Right lobe of liver (tissue), 6 donors: ENCODE measurements at regions not wholly inside any gene's neighbourhood (a gene's known extent, or its start where the extent isn't known, plus 50 kb on each side); places are given as distances from the start of the nearest gene placed in this dataset.

Experiments
- ATAC-seq, 4 donors: fragments of 200-7000 bp; cut with Tn5 transposase; one replicate each; pipeline ENCODE4 v1.9.1; 2020; ENCODE audit warnings: mild to moderate bottlenecking in 4 of 4, moderate library complexity in 4 of 4
- DNase-seq, 3 donors: peaks; one replicate each; pipeline ENCODE4 v3.0.0-alpha.2; 2020
- H3K27ac ChIP-seq, 3 donors: fragments of 200-600 bp; one replicate each; pipeline ENCODE4 v1.8.0; 2022
- H3K27me3 ChIP-seq, 2 donors: fragments of 200-600 bp; one replicate each; pipeline ENCODE4 v1.8.0; 2022
- H3K36me3 ChIP-seq, 4 donors: fragments of 200-600 bp; sonication (generic) in 1 of 4; one replicate each; pipeline versions ENCODE4 v1.5.1 to v1.8.0; 2017 to 2022; ENCODE audit warnings: control low read depth in 1 of 4
- H3K4me1 ChIP-seq, 4 donors: fragments of 200-600 bp; sonication (generic) in 1 of 4; one replicate each; pipeline versions ENCODE4 v1.5.1 to v1.8.0; 2017 to 2022; ENCODE audit warnings: control low read depth in 1 of 4
- H3K4me3 ChIP-seq, 3 donors: fragments of 200-600 bp; one replicate each; pipeline ENCODE4 v1.8.0; 2022
- H3K9me3 ChIP-seq, 4 donors: fragments of 200-600 bp; sonication (generic) in 1 of 4; one replicate each; pipeline versions ENCODE4 v1.5.1 to v1.8.0; 2017 to 2022; ENCODE audit warnings: control low read depth in 1 of 4
- POLR2A ChIP-seq: fragments of 450-650 bp; IDR thresholded peaks from one replicate; pipeline ENCODE4 v1.6.1; 2017; ENCODE audit warnings: antibody characterized with exemption, mild to moderate bottlenecking
- WGBS: methylation state at CpG from one replicate; pipeline ENCODE4 v1.1.6; 2018; ENCODE audit warnings: low coverage, low lambda C conversion rate; ENCODE audit not compliant: insufficient coverage; ENCODE audit errors: missing lambda C conversion rate; 5-methylcytosine and 5-hydroxymethylcytosine counted together
- intact Hi-C, 2 donors: fragments of 100-400 bp; cut with DNase I; formaldehyde crosslinking; loops; one replicate each; pipeline versions ENCODE4 v1.11.2 to v1.14.1; 2022
- TF ChIP-seq, protein P1 (sequence below), 4 donors: fragments of 200-600 bp in 3 of 4; fragments of 450-650 bp in 1 of 4; IDR thresholded peaks; one replicate each; pipeline versions ENCODE4 v1.5.1 to v1.8.0; 2016 to 2022; ENCODE audit warnings: antibody characterized with exemption in 4 of 4, mild to moderate bottlenecking in 2 of 4
- donor health status: DM: no; HTN: yes; CAD: no.
- donor health status: DM: no; HTN: no; CAD: no.
- donor health status: DM: no; HTN: no; CAD: no.
- donor health status: DM: no; HTN: yes; CAD: no.
- donor health status: DM: no; HTN: yes; CAD: no.

DNA sequence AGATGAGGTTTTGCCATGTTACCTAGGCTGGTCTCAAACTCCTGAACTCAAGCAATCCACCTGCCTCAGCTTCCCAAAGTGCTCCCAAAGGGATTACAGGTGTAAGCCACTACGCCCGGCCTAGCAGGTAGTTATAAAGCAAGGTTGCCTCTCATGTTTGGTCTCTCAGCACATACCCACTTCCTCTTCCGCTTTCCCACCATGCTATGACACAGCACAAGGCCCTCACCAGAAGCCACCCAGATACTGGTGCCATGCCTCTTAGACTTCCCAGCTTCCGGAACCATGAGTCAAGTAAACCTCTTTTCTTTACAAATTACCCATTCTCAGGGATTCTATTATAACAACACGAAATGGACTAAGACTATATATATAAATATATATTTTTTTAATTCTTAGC is 143.6 kb downstream of the COPRS start:
- WGBS: 81% methylated on average over 5 of the region's 5 CpGs
- H3K4me1 ChIP-seq: no peaks in the 10 kb centered on the region
- TF ChIP-seq, protein P1, sequence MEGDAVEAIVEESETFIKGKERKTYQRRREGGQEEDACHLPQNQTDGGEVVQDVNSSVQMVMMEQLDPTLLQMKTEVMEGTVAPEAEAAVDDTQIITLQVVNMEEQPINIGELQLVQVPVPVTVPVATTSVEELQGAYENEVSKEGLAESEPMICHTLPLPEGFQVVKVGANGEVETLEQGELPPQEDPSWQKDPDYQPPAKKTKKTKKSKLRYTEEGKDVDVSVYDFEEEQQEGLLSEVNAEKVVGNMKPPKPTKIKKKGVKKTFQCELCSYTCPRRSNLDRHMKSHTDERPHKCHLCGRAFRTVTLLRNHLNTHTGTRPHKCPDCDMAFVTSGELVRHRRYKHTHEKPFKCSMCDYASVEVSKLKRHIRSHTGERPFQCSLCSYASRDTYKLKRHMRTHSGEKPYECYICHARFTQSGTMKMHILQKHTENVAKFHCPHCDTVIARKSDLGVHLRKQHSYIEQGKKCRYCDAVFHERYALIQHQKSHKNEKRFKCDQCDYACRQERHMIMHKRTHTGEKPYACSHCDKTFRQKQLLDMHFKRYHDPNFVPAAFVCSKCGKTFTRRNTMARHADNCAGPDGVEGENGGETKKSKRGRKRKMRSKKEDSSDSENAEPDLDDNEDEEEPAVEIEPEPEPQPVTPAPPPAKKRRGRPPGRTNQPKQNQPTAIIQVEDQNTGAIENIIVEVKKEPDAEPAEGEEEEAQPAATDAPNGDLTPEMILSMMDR (IDR thresholded peaks at IDR 0.05): no peak
- no peak for TF ChIP-seq POLR2A
- no peaks in the 10 kb centered on the region for H3K36me3 ChIP-seq
- H3K9me3 ChIP-seq: no peaks in the 10 kb centered on the region
- ATAC-seq (peak in 2 of 4 donors; percentile 20 to 30), DNase-seq (no peak)
- H3K27me3 ChIP-seq: no peaks in the 10 kb centered on the region
- intact Hi-C loops: no loop called here
- no peak overlapping the region for H3K27ac ChIP-seq
- H3K4me3 ChIP-seq: no peak overlapping the region

DNA sequence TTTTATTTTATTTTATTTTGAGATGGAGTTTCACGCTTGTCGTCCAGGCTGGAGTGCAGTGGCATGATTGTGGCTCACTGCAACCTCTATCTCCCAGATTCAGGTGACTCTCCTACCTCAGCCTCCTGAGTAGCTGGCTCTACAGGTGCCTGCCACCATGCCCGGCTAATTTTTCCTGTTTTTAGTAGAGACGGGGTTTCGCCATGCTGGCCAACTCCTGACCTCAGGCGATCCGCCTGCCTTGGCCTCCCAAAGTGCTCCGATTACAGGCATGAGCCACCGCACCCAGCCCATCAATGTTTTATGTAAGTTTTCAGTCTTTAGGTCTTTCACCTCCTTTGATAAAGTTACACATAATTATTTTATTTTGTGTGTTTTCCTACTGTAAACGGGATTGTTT is 154.6 kb downstream of the COPRS start:
- WGBS: 79% methylated on average over 10 of the region's 10 CpGs
- intact Hi-C loops: no loop called here
- DNase-seq (no peak), ATAC-seq (no peak)
- Histone ChIP-seq H3K9me3 (no peaks in the 10 kb centered on the region), H3K36me3 (no peaks in the 10 kb centered on the region), H3K4me3 (no peak overlapping the region), H3K4me1 (no peaks in the 10 kb centered on the region), H3K27me3 (no peaks in the 10 kb centered on the region), H3K27ac (no peak overlapping the region)
- TF ChIP-seq POLR2A: no peak
- TF ChIP-seq, protein P1 (IDR thresholded peaks at IDR 0.05): no peak

DNA sequence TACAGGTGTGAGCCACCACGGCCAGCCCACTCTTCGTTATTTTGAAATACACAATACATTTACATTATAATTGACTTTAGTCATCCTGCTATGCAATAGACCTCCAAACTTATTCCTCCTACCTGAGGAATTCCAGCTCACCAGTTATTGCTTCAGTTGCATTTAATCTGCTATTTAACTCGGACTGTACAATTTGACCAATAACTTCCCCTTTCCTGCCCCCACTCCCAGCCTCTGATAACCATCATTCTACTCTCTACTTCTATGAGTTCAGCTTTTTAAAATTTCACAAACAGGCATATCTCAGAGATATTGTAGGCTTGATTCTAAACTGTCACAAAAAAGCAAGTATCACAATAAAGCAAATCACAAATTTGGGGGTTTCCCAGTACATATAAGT is 157.0 kb downstream of the COPRS start:
- Histone ChIP-seq H3K36me3 (no peaks in the 10 kb centered on the region), H3K27ac (no peak overlapping the region), H3K27me3 (no peaks in the 10 kb centered on the region), H3K9me3 (no peaks in the 10 kb centered on the region), H3K4me1 (no peaks in the 10 kb centered on the region), H3K4me3 (no peak overlapping the region)
- no peak for DNase-seq
- intact Hi-C loops: no loop called here
- no peak for TF ChIP-seq POLR2A
- TF ChIP-seq, protein P1 (IDR thresholded peaks at IDR 0.05): no peak
- ATAC-seq: no peak
- WGBS: 82% methylated on average over 3 of the region's 3 CpGs

DNA sequence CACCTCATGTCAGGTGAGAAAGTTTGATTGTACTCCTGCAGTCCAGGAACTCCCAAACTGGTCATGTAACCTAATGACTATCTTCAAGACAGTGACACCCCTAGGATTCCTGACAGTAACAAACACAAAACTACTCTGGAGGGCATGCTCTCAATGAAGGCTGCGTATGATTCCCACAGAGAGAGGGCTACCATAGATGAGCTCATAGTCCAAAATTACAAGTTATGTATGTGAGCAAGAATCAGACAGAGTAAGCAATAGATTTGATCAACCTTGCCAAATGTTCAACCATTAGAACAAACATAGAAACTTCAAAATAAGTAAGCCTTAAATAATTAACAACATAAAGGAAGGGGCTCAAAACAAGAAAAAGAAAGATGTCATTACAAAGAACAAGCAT is 158.1 kb downstream of the COPRS start:
- no peaks in the 10 kb centered on the region for H3K36me3 ChIP-seq
- no CpG with 5 or more reads among the region's 1 CpG for WGBS
- no peaks in the 10 kb centered on the region for H3K27me3 ChIP-seq
- H3K4me1 ChIP-seq: peaks cover 0 to 4% (median 0%) of the 10 kb centered on the region in 4 donors
- no peak for TF ChIP-seq POLR2A
- TF ChIP-seq, protein P1 (IDR thresholded peaks at IDR 0.05): no peak
- DNase-seq: peak in 1 of 3 donors; percentile 7
- no peak overlapping the region for H3K4me3 ChIP-seq
- no peak for ATAC-seq
- H3K9me3 ChIP-seq: no peaks in the 10 kb centered on the region
- intact Hi-C loops: no loop called here
- H3K27ac ChIP-seq: no peak overlapping the region

DNA sequence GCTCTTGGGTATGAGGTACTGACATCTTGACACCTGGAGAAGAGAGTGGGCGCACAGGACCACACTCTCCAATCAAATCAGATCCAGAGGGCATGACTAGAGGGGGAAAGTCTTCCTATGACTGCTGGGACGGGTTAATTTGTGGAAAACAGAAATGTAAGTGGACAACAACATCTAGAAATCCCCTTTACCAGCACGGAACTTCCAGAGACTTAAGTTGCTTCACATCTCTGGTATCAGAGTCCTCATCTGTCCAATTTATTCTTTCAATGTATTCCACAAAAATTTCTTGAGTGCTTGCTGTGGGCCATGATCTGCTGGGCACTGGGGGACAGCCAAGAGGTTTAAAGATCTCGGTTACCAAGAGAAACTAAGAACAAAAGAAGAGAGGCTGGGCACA is 159.2 kb downstream of the COPRS start:
- Histone ChIP-seq H3K4me3 (no peak overlapping the region), H3K36me3 (no peaks in the 10 kb centered on the region), H3K9me3 (no peaks in the 10 kb centered on the region), H3K27ac (no peak overlapping the region), H3K4me1 (peaks cover 0 to 6% (median 0%) of the 10 kb centered on the region in 4 donors), H3K27me3 (no peaks in the 10 kb centered on the region)
- 76% methylated on average over 4 of the region's 4 CpGs for WGBS
- TF ChIP-seq, protein P1 (IDR thresholded peaks at IDR 0.05): no peak
- TF ChIP-seq POLR2A: no peak
- intact Hi-C loops: no loop called here
- DNase-seq (peak in 1 of 3 donors; percentile 9), ATAC-seq (no peak)
